ENCODE measurements at regions not wholly inside any gene's neighbourhood (a gene's known extent, or its start where the extent isn't known, plus 50 kb on each side); places are given as distances from the start of the nearest gene placed in this dataset.

DNA sequence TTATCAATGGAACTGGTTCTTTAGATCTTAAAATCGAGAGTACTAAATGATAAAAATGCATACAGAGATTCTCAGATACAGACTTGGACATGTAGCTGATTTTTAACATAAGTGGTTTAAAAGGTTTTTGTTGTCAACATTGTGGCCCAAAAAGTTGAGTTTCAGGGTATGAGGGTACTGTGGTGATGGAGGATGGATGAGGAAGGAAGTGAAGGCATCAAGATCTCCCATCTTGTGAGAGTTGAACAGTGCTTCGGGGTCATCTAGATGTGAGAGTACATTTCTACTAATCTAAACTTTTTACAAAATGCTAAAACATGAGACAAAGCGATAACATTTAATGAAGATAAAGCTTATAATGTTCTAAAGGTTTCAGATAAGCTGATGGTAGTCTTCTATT lies 452.6 kb downstream of the PCNX1 start:
- TF ChIP-seq CTCF (IDR thresholded peaks at IDR 0.05) (no peak), POLR2A (IDR thresholded peaks at IDR 0.05) (no peak)

All from uterus (tissue), 2 donors.